ENCODE measurements at regions not wholly inside any gene's neighbourhood (a gene's known extent, or its start where the extent isn't known, plus 50 kb on each side); places are given as distances from the start of the nearest gene placed in this dataset.

DNA sequence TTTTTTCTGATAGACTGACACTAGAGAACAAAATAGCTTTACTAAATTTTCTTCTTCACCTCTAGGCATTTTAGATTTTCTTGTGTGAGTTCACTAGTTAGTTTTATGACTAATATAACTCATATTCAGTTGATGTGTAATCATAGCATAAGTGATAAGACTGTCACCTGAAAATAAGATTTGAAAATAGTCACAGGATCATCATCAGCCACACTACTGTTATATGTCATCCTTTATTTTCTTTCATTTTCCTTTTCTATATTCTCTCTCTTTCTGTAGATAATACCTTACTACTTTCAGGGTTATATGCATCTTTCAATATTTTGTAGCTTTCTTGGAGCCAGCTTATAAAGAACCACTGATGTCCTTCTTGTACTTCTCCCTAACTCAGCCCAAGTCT is 292.6 kb downstream of the TDRD3 start:
- intact Hi-C loops (cut with DNase I; ENCODE audit: low total_unique reads): no loop called here
- Histone ChIP-seq H3K27ac (no peak overlapping the region), H3K27me3 (no peaks in the 10 kb centered on the region), H3K4me1 (no peaks in the 10 kb centered on the region), H3K4me3 (no peak overlapping the region), H3K9me3 (no peaks in the 10 kb centered on the region), H3K36me3 (no peaks in the 10 kb centered on the region)
- DNase-seq (ENCODE audit: low spot score in 2 of 2): no peak
- TF ChIP-seq CTCF (IDR thresholded peaks at IDR 0.05) (no peak), POLR2AphosphoS5 (IDR thresholded peaks at IDR 0.05) (no peak), POLR2A (IDR thresholded peaks at IDR 0.05) (no peak)

DNA sequence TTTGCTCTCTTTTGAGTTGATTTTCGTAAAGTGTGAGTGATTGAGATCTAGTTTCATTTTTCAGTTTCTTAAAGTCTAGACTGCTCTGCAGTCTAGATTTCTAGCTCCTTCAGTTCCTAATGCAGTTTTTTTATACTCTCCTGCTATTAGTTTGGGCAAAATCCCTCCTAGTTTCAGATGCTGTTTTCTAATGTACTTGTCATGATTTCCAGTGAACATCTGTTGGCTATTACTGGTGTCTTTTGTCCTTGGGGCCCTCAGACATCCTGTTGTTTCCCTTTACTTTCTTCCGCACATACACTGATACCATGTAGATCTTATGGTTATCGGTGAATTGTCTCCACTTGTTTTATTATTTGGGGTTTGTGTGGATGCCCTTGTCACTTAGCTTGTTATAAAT is 292.1 kb downstream of the TDRD3 start:
- Histone ChIP-seq H3K4me1 (no peaks in the 10 kb centered on the region), H3K27me3 (no peaks in the 10 kb centered on the region), H3K27ac (no peak overlapping the region), H3K4me3 (no peak overlapping the region), H3K36me3 (no peaks in the 10 kb centered on the region), H3K9me3 (no peaks in the 10 kb centered on the region)
- DNase-seq (ENCODE audit: low spot score in 2 of 2): no peak
- TF ChIP-seq POLR2A (IDR thresholded peaks at IDR 0.05): no peak
- intact Hi-C loops (cut with DNase I; ENCODE audit: low total_unique reads): no loop called here

DNA sequence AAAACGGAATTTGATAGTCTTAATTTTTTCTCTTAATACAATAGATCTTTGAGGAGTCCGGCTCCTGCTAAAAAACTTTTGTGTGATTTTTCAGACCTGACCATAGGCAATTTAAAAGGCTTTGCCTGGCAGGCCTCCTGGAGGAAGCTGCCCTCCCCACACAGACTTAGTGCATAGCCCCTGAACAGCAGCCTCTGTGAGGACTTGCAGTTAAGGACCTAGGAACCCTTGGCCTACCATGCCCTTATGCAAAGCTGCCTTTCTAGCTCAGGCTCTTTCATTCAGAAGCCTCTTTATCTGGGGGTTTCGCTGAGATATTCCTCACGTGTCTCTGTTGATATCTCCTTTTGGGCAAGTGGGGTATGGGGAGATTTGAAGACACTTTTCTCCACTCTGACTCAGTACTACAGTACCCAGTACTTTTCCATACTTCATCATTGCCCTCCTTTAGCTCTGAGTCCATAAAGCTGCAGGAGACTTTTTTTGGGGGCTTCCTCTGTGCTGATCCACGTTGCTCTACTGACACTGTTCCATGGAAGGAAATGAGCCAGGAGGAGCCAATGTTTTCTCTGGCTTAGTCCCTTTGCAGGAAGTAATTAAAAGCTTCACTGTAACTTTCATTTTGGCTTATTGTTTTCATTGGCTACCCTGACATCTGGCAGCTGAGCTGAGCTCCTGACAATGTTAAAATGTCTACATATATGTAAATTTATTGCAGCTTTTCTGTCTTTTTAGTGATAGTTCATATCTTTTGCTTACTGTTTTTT is 283.1 kb downstream of the TDRD3 start:
- TF ChIP-seq POLR2AphosphoS5 (IDR thresholded peaks at IDR 0.05) (no peak), POLR2A (IDR thresholded peaks at IDR 0.05) (no peak), CTCF (IDR thresholded peaks at IDR 0.05) (no peak)
- Histone ChIP-seq H3K9me3 (no peaks in the 10 kb centered on the region), H3K36me3 (no peaks in the 10 kb centered on the region), H3K4me3 (no peak overlapping the region), H3K4me1 (no peaks in the 10 kb centered on the region), H3K27ac (no peak overlapping the region), H3K27me3 (no peaks in the 10 kb centered on the region)
- intact Hi-C loops (cut with DNase I; ENCODE audit: low total_unique reads): no loop called here
- DNase-seq (ENCODE audit: low spot score in 2 of 2): no peak

GRCh38 chr13:60679131-60679530 is 282.1 kb downstream of the TDRD3 start:
- Histone ChIP-seq H3K36me3 (no peaks in the 10 kb centered on the region), H3K27me3 (no peaks in the 10 kb centered on the region), H3K27ac (no peak overlapping the region), H3K4me1 (no peaks in the 10 kb centered on the region), H3K4me3 (no peak overlapping the region), H3K9me3 (no peaks in the 10 kb centered on the region)
- DNase-seq (ENCODE audit: low spot score in 2 of 2): no peak
- intact Hi-C loops (cut with DNase I; ENCODE audit: low total_unique reads): no loop called here
- TF ChIP-seq POLR2A (IDR thresholded peaks at IDR 0.05) (no peak), POLR2AphosphoS5 (IDR thresholded peaks at IDR 0.05) (no peak), CTCF (IDR thresholded peaks at IDR 0.05) (no peak)

GRCh38 chr13:60671386-60671785 is 274.4 kb downstream of the TDRD3 start:
- intact Hi-C loops (cut with DNase I; ENCODE audit: low total_unique reads): no loop called here
- Histone ChIP-seq H3K4me1 (no peaks in the 10 kb centered on the region), H3K27ac (no peak overlapping the region), H3K4me3 (no peak overlapping the region), H3K27me3 (no peaks in the 10 kb centered on the region), H3K9me3 (peaks cover 6 to 13% of the 10 kb centered on the region in 2 donors), H3K36me3 (no peaks in the 10 kb centered on the region)
- DNase-seq (ENCODE audit: low spot score in 2 of 2): no peak
- no peak for TF ChIP-seq POLR2A (IDR thresholded peaks at IDR 0.05)
- TF ChIP-seq CTCF (IDR thresholded peaks at IDR 0.05): no peak
- no peak for TF ChIP-seq POLR2AphosphoS5 (IDR thresholded peaks at IDR 0.05)

Measured in breast epithelium (tissue), 4 donors.